ENCODE measurements at regions not wholly inside any gene's neighbourhood (a gene's known extent, or its start where the extent isn't known, plus 50 kb on each side); places are given as distances from the start of the nearest gene placed in this dataset.

DNA sequence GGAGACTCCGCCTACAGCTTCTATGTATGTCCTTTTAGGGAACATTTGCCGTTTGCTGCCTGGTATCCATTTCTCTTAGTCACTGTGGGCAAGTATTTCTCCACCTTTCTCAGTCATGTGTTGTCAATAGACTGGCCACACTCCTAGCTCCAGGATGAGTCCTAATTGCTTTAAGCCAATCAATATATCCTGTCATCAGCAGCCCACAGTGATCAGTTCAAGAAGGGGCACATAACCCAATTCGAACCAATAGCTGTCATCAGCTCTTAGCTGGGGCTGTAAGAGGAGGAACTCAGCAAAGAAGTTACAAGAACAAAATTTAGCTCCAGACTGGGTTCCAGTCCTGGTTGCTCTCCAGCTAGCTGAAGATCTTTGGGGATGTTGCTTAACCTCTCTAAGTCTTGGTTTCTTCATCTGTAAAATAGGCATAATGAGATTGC, 70.7 kb upstream of the MAN2A1 start:
- TF ChIP-seq, protein P1, sequence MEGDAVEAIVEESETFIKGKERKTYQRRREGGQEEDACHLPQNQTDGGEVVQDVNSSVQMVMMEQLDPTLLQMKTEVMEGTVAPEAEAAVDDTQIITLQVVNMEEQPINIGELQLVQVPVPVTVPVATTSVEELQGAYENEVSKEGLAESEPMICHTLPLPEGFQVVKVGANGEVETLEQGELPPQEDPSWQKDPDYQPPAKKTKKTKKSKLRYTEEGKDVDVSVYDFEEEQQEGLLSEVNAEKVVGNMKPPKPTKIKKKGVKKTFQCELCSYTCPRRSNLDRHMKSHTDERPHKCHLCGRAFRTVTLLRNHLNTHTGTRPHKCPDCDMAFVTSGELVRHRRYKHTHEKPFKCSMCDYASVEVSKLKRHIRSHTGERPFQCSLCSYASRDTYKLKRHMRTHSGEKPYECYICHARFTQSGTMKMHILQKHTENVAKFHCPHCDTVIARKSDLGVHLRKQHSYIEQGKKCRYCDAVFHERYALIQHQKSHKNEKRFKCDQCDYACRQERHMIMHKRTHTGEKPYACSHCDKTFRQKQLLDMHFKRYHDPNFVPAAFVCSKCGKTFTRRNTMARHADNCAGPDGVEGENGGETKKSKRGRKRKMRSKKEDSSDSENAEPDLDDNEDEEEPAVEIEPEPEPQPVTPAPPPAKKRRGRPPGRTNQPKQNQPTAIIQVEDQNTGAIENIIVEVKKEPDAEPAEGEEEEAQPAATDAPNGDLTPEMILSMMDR (conservative IDR thresholded peaks at IDR 0.05), result no peak
- TF ChIP-seq ZFX (IDR thresholded peaks at IDR 0.05), result no peak
